HEK293 (cell line): ENCODE measurements at regions not wholly inside any gene's neighbourhood (a gene's known extent, or its start where the extent isn't known, plus 50 kb on each side); places are given as distances from the start of the nearest gene placed in this dataset.

Experiments used
- CTCF ChIA-PET: fragments of 350-600 bp; formaldehyde crosslinking; extraction: SDS; loops from one replicate; lab custom pipeline; 2021; ENCODE audit warnings: antibody characterized with exemption; lab: Yijun Ruan, JAX
- POLR2A ChIA-PET: fragments of 300-600 bp; formaldehyde crosslinking; extraction: SDS; loops from one replicate; lab custom pipeline; 2020; ENCODE audit warnings: antibody characterized with exemption, inconsistent platforms; lab: Yijun Ruan, JAX
- H3K27ac ChIP-seq: fragments of 200-500 bp; sonication (Bioruptor generic); 2 replicates; pipeline ENCODE4 v1.5.1; 2014; ENCODE audit warnings: low read depth, low read length, control low read depth, inconsistent platforms; ENCODE audit errors: extremely low read depth
- H3K36me3 ChIP-seq, 2 experiments: fragments of 200-500 bp in 1 of 2; sonication (Bioruptor generic) in 1 of 2; 1 replicate in 1 of 2; 2 replicates in 1 of 2; pipeline ENCODE4 v1.5.1; 2014 to 2017; ENCODE audit warnings: inconsistent platforms in 2 of 2, low read length in 2 of 2; ENCODE audit not compliant: control insufficient read depth in 2 of 2, insufficient read depth in 1 of 2
- H3K4me1 ChIP-seq: fragments of 200-500 bp; sonication (Bioruptor generic); 2 replicates; pipeline ENCODE4 v1.5.1; 2014; ENCODE audit warnings: mild to moderate bottlenecking, low read length, inconsistent platforms; ENCODE audit not compliant: control insufficient read depth, insufficient read depth
- H3K4me3 ChIP-seq: 2 replicates; pipeline ENCODE4 v1.5.1; 2011; ENCODE audit warnings: low read depth, mild to moderate bottlenecking, control low read depth, low read length, moderate library complexity
- H3K9me3 ChIP-seq: fragments of 200-500 bp; sonication (Bioruptor generic); 2 replicates; pipeline ENCODE4 v1.5.1; 2014; ENCODE audit warnings: low read depth, low read length, inconsistent platforms; ENCODE audit not compliant: control insufficient read depth, insufficient read depth
- EGR2 ChIP-seq: fragments of 450-650 bp; formaldehyde crosslinking; IDR thresholded peaks from 2 replicates; pipeline ENCODE4 v1.5.1; 2016; ENCODE audit warnings: low read depth, missing biosample characterization, missing genetic modification characterization
- GFI1B ChIP-seq: fragments of 450-650 bp; formaldehyde crosslinking; IDR thresholded peaks from 2 replicates; pipeline ENCODE4 v1.5.1; 2016; ENCODE audit warnings: missing biosample characterization, missing genetic modification characterization
- HIC1 ChIP-seq: fragments of 450-650 bp; formaldehyde crosslinking; IDR thresholded peaks from 2 replicates; pipeline ENCODE4 v1.5.1; 2016; ENCODE audit warnings: missing biosample characterization, missing genetic modification characterization
- HOXD13 ChIP-seq: sonication (generic); formaldehyde crosslinking; IDR thresholded peaks from 2 replicates; pipeline ENCODE4 v1.8.0; 2022; ENCODE audit warnings: missing genetic modification reagents, borderline replicate concordance
- SP2 ChIP-seq: fragments of 450-650 bp; formaldehyde crosslinking; IDR thresholded peaks from 2 replicates; pipeline ENCODE4 v1.5.1; 2016; ENCODE audit warnings: missing biosample characterization, missing genetic modification characterization
- SP3 ChIP-seq: fragments of 450-650 bp; formaldehyde crosslinking; IDR thresholded peaks from 2 replicates; pipeline ENCODE4 v1.5.1; 2016; ENCODE audit warnings: missing biosample characterization, missing genetic modification characterization
- ZBTB26 ChIP-seq: fragments of 450-650 bp; formaldehyde crosslinking; optimal IDR thresholded peaks from 2 replicates; pipeline ENCODE3; 2016; ENCODE audit warnings: missing biosample characterization, mild to moderate bottlenecking, missing genetic modification characterization
- ZFP37 ChIP-seq: fragments of 450-650 bp; formaldehyde crosslinking; IDR thresholded peaks from 2 replicates; pipeline ENCODE4 v1.5.1; 2016; ENCODE audit warnings: missing biosample characterization, missing genetic modification characterization
- ZNF114 ChIP-seq: fragments of 450-650 bp; formaldehyde crosslinking; IDR thresholded peaks from 2 replicates; pipeline ENCODE4 v1.5.0; 2017; ENCODE audit warnings: missing biosample characterization, missing genetic modification characterization
- ZNF133 ChIP-seq: fragments of 450-650 bp; formaldehyde crosslinking; IDR thresholded peaks from 2 replicates; pipeline ENCODE4 v1.5.1; 2016; ENCODE audit warnings: missing biosample characterization, missing genetic modification characterization
- ZNF184 ChIP-seq: fragments of 450-650 bp; IDR thresholded peaks from 2 replicates; pipeline ENCODE4 v1.5.1; 2018; ENCODE audit warnings: missing biosample characterization, mild to moderate bottlenecking, missing genetic modification characterization
- ZNF223 ChIP-seq: fragments of 450-650 bp; formaldehyde crosslinking; IDR thresholded peaks from 2 replicates; pipeline ENCODE4 v1.5.1; 2016; ENCODE audit warnings: missing biosample characterization, missing genetic modification characterization
- ZNF248 ChIP-seq: fragments of 450-650 bp; formaldehyde crosslinking; IDR thresholded peaks from 2 replicates; pipeline ENCODE4 v1.5.1; 2017; ENCODE audit warnings: missing biosample characterization, missing genetic modification characterization
- ZNF26 ChIP-seq: fragments of 450-650 bp; formaldehyde crosslinking; IDR thresholded peaks from 2 replicates; pipeline ENCODE4 v1.5.1; 2016; ENCODE audit warnings: missing biosample characterization, missing genetic modification characterization
- ZNF266 ChIP-seq: fragments of 450-650 bp; formaldehyde crosslinking; IDR thresholded peaks from 2 replicates; pipeline ENCODE4 v1.5.1; 2016; ENCODE audit warnings: missing biosample characterization, missing genetic modification characterization, low read depth
- ZNF366 ChIP-seq: fragments of 450-650 bp; formaldehyde crosslinking; conservative IDR thresholded peaks from 2 replicates; pipeline ENCODE4 v1.5.1; 2016; ENCODE audit warnings: missing biosample characterization, missing genetic modification characterization
- ZNF394 ChIP-seq: fragments of 450-650 bp; formaldehyde crosslinking; IDR thresholded peaks from 2 replicates; pipeline ENCODE4 v1.5.1; 2016; ENCODE audit warnings: missing biosample characterization, missing genetic modification characterization, mild to moderate bottlenecking, moderate library complexity, borderline replicate concordance
- ZNF513 ChIP-seq: fragments of 450-650 bp; IDR thresholded peaks from 2 replicates; pipeline ENCODE4 v1.5.1; 2018; ENCODE audit warnings: missing biosample characterization, missing genetic modification characterization
- ZNF530 ChIP-seq: fragments of 450-650 bp; formaldehyde crosslinking; IDR thresholded peaks from 2 replicates; pipeline ENCODE4 v1.5.1; 2016; ENCODE audit warnings: low read depth, missing biosample characterization, missing genetic modification characterization
- ZNF544 ChIP-seq: fragments of 450-650 bp; formaldehyde crosslinking; IDR thresholded peaks from 2 replicates; pipeline ENCODE4 v1.5.0; 2017; ENCODE audit warnings: missing biosample characterization, missing genetic modification characterization
- ZNF629 ChIP-seq: fragments of 450-650 bp; formaldehyde crosslinking; IDR thresholded peaks from 2 replicates; pipeline ENCODE4 v1.5.1; 2017; ENCODE audit warnings: missing biosample characterization, missing genetic modification characterization
- ZNF654 ChIP-seq: fragments of 450-650 bp; formaldehyde crosslinking; IDR thresholded peaks from 2 replicates; pipeline ENCODE4 v1.5.1; 2016; ENCODE audit warnings: low read depth, missing biosample characterization, missing genetic modification characterization
- ZNF747 ChIP-seq: fragments of 450-650 bp; formaldehyde crosslinking; IDR thresholded peaks from 2 replicates; pipeline ENCODE4 v1.5.1; 2016; ENCODE audit warnings: missing biosample characterization, missing genetic modification characterization
- ZNF76 ChIP-seq: fragments of 450-650 bp; formaldehyde crosslinking; IDR thresholded peaks from 2 replicates; pipeline ENCODE4; 2016; ENCODE audit warnings: low read depth, missing biosample characterization, missing genetic modification characterization, borderline replicate concordance
- ZNF837 ChIP-seq: fragments of 450-650 bp; formaldehyde crosslinking; IDR thresholded peaks from 2 replicates; pipeline ENCODE4 v1.5.1; 2016; ENCODE audit warnings: missing biosample characterization, missing genetic modification characterization
- ZNF843 ChIP-seq: fragments of 450-650 bp; formaldehyde crosslinking; IDR thresholded peaks from 2 replicates; pipeline ENCODE4 v1.5.1; 2016; ENCODE audit warnings: missing biosample characterization, missing genetic modification characterization
- TF ChIP-seq, protein P1 (sequence below): fragments of 450-650 bp; formaldehyde crosslinking; IDR thresholded peaks from 2 replicates; pipeline ENCODE4; 2016; ENCODE audit warnings: missing biosample characterization, missing genetic modification characterization

DNA sequence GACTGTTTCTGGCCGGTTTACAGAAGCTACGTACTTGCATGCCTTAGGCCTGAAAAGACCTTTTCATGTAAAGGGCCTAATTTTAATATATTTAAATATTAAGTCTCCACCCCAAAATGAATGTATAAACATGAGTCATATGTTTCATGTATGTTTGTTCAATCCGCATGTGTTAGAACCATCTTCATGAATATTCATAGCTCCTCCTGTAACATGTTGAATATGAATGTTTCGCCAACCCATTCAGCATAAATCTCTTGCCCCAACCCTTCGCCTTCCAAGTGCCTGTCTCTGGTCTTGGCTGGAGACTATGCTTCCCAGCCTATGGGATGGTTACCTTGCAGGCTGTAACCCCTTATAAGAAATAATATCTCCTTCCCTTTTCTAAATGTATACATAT lies 212.5 kb downstream of the SCG2 start:
- no peak overlapping the region for H3K27ac ChIP-seq
- no peaks in the 10 kb centered on the region for H3K36me3 ChIP-seq
- ChIA-PET POLR2A (no interaction called here), CTCF (no interaction called here)
- H3K9me3 ChIP-seq: no peaks in the 10 kb centered on the region
- no peaks in the 10 kb centered on the region for H3K4me1 ChIP-seq
- TF ChIP-seq ZNF654 (tag by site-specific recombination) (no peak), ZNF76 (no peak), ZNF530 (tag by site-specific recombination) (no peak), ZNF394 (tag by site-specific recombination) (no peak), ZNF513 (tag by site-specific recombination) (no peak), ZNF114 (tag by site-specific recombination) (no peak), HIC1 (no peak), ZNF629 (tag by site-specific recombination) (no peak)
- no peak overlapping the region for H3K4me3 ChIP-seq

- H3K4me1 ChIP-seq: no peaks in the 10 kb centered on the region
- ChIA-PET POLR2A (no interaction called here), CTCF (no interaction called here)
- no peaks in the 10 kb centered on the region for H3K36me3 ChIP-seq
- TF ChIP-seq ZNF544 (tag by site-specific recombination) (no peak), SP2 (no peak), ZNF248 (no peak), HOXD13 (CRISPR knock-in tag) (no peak), ZNF26 (tag by site-specific recombination) (no peak), ZNF184 (tag by site-specific recombination) (no peak), ZFP37 (tag by site-specific recombination) (no peak), ZNF843 (tag by site-specific recombination) (no peak), SP3 (tag by site-specific recombination) (no peak), ZNF837 (tag by site-specific recombination) (no peak), ZNF266 (tag by site-specific recombination) (no peak), ZNF223 (tag by site-specific recombination) (no peak), ZNF133 (no peak), EGR2 (tag by site-specific recombination) (no peak), ZNF747 (tag by site-specific recombination) (no peak), ZNF366 (tag by site-specific recombination) (no peak), ZBTB26 (tag by site-specific recombination) (no peak), GFI1B (no peak)
- TF ChIP-seq, protein P1, sequence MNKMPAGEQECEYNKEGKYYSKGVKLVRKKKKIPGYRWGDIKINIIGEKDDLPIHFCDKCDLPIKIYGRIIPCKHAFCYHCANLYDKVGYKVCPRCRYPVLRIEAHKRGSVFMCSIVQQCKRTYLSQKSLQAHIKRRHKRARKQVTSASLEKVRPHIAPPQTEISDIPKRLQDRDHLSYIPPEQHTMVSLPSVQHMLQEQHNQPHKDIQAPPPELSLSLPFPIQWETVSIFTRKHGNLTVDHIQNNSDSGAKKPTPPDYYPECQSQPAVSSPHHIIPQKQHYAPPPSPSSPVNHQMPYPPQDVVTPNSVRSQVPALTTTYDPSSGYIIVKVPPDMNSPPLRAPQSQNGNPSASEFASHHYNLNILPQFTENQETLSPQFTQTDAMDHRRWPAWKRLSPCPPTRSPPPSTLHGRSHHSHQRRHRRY (tag by site-specific recombination): no peak
- H3K9me3 ChIP-seq: no peaks in the 10 kb centered on the region
- H3K4me3 ChIP-seq: no peak overlapping the region
- no peak overlapping the region for H3K27ac ChIP-seq
Measured at GRCh38 chr2:223396993-223397392, 205.2 kb downstream of the SCG2 start.
